PC-3 (cell line): ENCODE measurements at regions not wholly inside any gene's neighbourhood (a gene's known extent, or its start where the extent isn't known, plus 50 kb on each side); places are given as distances from the start of the nearest gene placed in this dataset.

Experiments used
- CTCF ChIP-seq: fragments of 300-600 bp; sonication (generic); conservative IDR thresholded peaks from 2 replicates; pipeline ENCODE4 v1.5.1; 2017; ENCODE audit warnings: antibody characterized with exemption, low read depth, mild to moderate bottlenecking, low read length
- EZH2 ChIP-seq: fragments of 300-600 bp; sonication (generic); IDR thresholded peaks from one replicate; pipeline ENCODE4 v1.6.1; 2017; ENCODE audit warnings: antibody characterized with exemption, mild to moderate bottlenecking, low read length; ENCODE audit not compliant: unreplicated experiment
- EZH2phosphoT487 ChIP-seq: fragments of 300-600 bp; sonication (generic); IDR thresholded peaks from 2 replicates; pipeline ENCODE4 v1.6.1; 2018; ENCODE audit warnings: mild to moderate bottlenecking, antibody characterized with exemption, low read length, borderline replicate concordance

GRCh38 chr2:59789523-59789922 is 763.9 kb downstream of the BCL11A start:
- peak; percentile 58 for TF ChIP-seq CTCF
- TF ChIP-seq EZH2, result no peak
- TF ChIP-seq EZH2phosphoT487, result no peak
